GM19467 (cell line): ENCODE measurements at regions not wholly inside any gene's neighbourhood (a gene's known extent, or its start where the extent isn't known, plus 50 kb on each side); places are given as distances from the start of the nearest gene placed in this dataset.

ENCODE experiments used
- ATAC-seq: cut with Tn5 transposase; IDR thresholded peaks from one replicate; pipeline ENCODE4 v1.9.1; 2021; ENCODE audit warnings: mild to moderate bottlenecking, moderate library complexity; ENCODE audit not compliant: unreplicated experiment

DNA sequence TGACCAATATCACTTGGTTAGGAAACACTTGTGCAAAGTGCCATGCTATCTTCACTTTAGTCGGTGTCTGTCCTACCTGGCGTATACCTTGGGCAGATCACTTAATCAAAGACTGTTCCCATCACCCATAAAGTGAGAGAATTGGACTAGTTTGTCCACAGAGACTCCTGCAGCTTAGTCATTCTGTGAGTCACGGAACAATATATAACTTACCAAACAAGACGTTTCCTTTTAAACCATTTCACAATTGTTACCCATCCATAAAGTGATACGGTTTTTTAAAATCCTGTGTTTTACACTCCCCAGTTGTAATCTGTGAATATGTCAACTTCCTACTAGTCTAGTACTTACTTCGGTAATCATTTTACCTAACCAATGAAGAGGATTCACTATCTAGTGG, 499.3 kb upstream of the SMIM21 start:
- no peak for ATAC-seq

DNA sequence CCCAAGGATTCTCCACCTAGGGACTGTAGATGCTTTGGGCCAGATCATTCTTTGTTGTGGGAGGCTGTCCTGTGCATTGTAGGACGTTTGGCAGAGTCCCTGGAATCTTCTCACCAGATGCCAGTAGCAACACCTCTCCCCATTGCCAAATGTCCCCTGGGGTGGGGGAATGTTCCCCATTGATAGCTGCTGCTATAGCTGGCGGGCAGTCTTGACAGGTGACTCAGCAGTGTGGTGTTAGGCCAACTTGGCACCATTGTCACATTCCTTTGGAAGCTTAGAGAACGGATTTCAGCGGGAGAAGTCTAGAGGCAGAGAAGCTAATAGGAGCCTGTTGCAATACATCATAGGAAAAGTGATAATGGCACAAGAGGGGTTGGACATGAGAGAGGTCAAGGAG, 495.7 kb upstream of the SMIM21 start:
- no peak for ATAC-seq

DNA sequence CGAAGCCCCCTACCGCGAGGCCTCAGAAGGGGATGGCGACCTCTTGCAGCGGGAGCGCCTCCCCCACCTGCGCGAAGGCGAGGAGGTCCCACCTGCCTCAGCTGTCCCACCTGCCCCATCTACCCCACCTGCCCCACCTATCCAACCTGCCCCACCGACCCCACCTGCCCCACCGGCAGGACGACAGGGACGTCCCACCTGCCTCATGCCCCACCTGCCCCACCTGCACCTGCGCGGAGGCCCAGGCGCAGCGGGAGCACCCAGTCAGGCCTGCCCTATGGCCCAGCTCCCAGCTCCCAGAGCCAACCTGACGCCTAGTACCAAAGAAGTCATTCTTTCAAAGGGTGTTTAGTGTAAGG, 489.1 kb upstream of the SMIM21 start:
- no peak for ATAC-seq

- ATAC-seq, result no peak
These were observed 488.6 kb upstream of the SMIM21 start for GRCh38 chr18:75915941-75916623.

GRCh38 chr18:75912829-75913228, 485.3 kb upstream of the SMIM21 start:
- no peak for ATAC-seq

- no peak for ATAC-seq
These were observed 476.9 kb upstream of the SMIM21 start for GRCh38 chr18:75904416-75904815.

GRCh38 chr18:75898651-75899050, 471.1 kb upstream of the SMIM21 start:
- ATAC-seq, result no peak

DNA sequence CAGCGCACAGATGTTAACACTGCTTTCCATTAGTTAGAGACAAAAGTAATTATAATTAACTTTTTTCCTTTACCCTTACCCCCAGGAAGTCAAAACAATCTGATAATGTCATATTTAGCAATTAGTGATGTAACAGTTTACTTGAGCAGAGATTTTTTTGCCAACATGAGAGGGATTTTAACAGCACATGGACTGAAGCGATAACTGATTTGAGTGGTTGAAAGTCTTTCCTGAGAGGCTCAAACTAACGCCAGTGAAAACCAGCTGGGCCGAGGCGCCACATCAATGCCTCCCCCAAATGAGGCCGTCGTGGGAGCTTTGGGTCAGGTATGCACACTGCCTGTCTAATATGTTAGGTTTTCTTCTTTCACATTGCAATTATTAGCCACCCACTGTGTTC, 469.9 kb upstream of the SMIM21 start:
- ATAC-seq, result no peak

- ATAC-seq, result no peak
These were observed 469.4 kb upstream of the SMIM21 start for GRCh38 chr18:75896865-75897264.

DNA sequence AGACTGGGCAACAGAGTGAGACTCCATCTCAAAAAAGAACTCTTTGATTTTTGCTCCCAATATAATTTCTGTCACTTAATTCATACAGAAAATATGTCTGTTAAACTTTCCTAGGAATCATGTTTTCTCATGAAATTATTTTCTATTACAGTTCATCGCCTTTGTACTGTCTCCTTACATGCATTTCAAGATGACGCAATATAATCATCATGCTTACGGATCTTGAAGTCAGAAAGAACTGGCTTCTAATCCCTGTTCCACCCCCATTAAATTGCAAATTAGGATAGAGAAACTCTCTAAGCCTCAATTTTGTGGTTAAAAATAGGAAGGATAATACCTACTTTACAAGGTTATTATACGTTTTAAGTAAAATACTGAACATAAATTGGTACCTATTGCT, 467.6 kb upstream of the SMIM21 start:
- no peak for ATAC-seq

GRCh38 chr18:75884728-75885127, 457.2 kb upstream of the SMIM21 start:
- no peak for ATAC-seq

DNA sequence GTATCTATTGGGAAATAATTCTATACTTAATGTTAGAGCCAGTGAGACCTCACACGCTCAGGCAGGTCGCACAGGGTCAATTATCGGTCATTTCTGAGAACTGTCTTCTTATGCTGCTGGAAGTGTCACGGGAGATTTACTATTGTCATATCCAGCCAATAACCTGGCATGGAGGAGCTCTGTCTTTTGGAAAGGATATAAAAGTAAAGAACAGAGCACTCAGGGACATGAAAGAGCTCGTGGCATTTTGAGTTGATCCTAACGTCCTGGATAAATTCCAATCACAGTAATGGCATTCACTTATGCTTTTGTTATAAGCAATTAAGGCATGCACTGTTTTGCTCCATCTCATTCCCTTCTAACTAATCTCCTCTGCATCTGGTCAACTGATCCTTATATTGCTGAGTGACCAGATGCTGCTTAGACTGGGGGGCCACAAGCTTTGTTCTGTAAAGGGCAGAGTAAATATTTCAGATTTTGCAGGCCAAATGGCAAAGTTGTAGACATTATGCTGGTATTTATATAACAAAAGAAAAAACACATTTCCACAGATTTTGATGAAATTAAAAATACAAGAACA, 453.5 kb upstream of the SMIM21 start:
- ATAC-seq, result no peak

DNA sequence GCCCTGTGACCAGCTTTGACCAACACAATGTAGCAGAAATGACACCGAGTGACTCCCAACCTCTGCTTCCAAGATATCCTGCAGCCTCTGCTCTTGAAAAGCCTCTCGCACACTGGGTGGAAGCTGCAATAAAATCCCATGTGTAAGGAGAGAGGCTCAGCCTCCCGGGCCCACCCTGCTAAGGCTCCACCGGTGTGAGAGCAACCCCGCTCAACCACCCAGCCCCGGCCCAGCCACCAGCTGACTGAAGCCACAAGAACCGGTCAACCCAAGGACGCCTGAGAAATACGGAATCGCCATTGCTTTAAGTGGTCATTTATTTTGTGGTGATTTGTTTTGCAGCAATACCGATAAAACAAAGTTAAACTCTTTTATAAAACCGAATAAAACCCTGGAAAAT, 452.8 kb upstream of the SMIM21 start:
- no peak for ATAC-seq

- no peak for ATAC-seq
These were observed 451.7 kb upstream of the SMIM21 start for GRCh38 chr18:75879196-75879595.

DNA sequence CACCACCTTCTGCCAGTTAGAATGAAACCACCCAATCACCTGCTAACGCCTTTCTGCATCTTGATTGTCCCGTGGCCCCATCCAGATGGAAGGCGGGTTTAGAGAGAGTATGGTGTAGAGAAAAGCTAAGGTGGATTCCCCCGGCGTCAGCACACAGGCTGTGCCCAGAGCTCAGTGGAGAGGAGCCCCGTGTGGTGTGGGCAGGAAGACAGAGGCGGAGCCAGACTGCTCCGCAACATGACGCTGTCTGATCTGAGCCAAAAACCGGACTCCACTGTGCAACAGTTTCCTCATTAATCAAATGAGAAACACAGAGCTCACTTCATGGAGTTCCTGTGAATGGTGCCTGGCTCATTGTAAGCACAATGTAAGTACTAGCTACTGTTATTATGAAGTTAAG, 448.1 kb upstream of the SMIM21 start:
- ATAC-seq, result no peak

GRCh38 chr18:75874401-75875089, 447.0 kb upstream of the SMIM21 start:
- ATAC-seq, result no peak

- no peak for ATAC-seq
These were observed 444.1 kb upstream of the SMIM21 start for GRCh38 chr18:75871596-75871995.

- no peak for ATAC-seq
These were observed 441.7 kb upstream of the SMIM21 start for GRCh38 chr18:75869162-75869561.

DNA sequence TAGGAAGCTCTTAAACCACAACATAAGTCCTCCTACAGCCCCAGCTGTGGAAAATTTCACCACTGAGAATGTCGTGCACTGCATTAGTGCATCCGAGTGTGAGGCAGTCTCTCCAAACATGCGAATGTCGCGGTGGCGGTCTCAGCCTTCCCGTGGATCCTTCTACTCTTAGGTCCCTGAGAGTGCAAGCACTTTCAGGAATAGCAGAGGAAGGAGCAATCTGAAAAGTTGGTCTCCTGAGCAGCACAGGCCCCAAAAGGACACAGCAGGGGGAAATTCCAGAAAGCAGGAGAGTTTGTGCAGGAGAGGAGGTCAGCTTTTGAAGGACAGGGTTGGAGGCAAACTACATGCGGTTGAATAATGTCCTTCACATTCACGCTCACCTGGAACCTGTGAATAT, 440.5 kb upstream of the SMIM21 start:
- ATAC-seq, result no peak

DNA sequence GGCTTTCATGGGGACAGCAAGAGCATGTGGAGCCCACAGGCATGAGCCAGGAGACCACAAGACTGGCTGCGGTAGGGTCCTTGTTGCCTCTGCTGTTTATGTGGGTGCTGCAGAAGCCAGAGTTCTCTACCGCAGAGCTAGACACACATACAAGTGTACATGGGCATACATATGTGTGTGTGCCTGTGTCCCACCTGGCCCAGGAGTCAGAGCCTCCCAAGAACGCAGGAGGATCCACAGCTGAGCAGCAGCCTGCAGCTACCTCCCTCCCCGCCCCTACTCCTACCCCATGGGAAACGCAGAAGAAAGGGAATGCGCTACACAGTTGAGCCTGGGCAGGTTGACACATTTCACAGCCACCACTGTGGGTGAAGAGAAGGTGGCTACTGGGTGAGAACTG, 438.1 kb upstream of the SMIM21 start:
- ATAC-seq, result no peak

DNA sequence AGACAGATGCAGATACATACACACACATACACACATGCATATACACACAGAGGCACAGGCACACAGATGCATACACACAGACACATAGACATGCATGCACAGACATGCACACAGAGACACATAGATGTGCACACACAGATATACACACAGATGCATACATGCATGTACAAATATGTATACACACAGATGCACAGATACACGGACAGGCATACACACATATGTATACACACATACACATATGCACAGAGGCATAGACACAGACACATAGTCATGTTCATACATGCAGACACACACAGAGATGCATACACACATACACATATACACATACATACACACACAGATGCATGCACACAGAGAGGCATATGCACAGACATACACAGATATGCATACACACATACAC, 437.3 kb upstream of the SMIM21 start:
- no peak for ATAC-seq

DNA sequence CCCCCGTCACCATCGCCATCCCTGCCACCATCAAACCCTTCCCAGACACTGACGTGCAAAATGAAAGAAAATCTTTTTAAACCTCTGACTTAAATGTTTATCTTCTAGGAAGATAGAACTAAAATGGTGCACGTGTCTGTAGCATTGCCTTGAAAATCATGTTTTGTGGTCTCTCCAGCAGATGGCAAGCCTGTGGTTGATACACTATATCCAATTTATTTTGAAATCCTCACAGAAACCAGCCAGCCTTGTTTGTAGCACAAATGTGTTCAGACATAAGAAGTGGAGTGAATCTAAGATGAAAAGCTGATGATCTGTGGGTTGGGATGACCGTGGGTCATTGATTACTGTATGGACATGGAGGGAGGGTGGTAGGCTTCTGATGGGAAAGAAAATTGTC, 436.2 kb upstream of the SMIM21 start:
- no peak for ATAC-seq

DNA sequence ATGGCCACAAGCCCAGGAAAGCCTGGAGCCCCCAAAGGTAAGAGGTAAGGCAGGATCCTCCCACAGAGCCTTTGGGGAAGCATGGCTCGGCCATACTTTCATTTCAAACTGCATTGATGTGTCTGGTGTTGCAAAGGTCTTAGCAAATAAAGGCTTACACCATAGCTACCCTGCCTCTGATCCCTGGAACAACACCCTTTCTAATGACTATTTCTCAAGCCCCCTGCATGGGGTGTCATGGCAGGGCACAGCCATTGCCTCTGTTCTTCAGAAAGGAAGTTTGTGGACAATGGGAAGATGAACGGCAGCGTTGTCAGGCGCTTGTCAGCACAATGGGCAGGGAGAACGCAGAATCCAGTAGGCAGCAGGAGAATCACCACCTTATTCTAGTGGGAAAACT, 435.0 kb upstream of the SMIM21 start:
- no peak for ATAC-seq
